CD4-positive, alpha-beta T cell treated with Interleukin-12 subunit alpha and Interleukin-12 subunit beta, for 1 hour (primary cell): ENCODE measurements at regions not wholly inside any gene's neighbourhood (a gene's known extent, or its start where the extent isn't known, plus 50 kb on each side); places are given as distances from the start of the nearest gene placed in this dataset.

Experiments used
- DNase-seq: peaks from one replicate; pipeline ENCODE4 v3.0.0-alpha.2; 2020

GRCh38 chr14:84646786-84647500, 883.0 kb upstream of the FLRT2 start:
- DNase-seq, result no peak

DNA sequence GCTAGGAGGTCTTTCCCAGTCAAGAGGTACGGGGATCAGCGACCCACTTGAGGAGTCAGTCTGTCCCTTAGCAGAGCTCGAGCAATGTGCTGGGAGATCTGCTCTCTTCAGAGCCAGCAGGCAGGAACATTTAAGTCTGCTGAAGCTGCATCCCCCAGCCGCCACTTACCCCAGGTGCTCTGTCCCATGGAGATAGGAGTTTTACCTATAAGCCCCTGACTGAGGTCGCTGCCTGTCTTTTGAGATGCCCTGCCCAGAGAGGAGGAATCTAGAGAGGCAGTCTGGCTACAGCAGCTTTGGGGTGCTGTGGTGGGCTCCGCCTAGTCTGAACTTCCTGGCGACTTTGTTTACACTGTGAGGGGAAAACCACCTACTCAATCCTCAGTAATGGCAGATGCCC, 874.9 kb upstream of the FLRT2 start:
- DNase-seq, result no peak

DNA sequence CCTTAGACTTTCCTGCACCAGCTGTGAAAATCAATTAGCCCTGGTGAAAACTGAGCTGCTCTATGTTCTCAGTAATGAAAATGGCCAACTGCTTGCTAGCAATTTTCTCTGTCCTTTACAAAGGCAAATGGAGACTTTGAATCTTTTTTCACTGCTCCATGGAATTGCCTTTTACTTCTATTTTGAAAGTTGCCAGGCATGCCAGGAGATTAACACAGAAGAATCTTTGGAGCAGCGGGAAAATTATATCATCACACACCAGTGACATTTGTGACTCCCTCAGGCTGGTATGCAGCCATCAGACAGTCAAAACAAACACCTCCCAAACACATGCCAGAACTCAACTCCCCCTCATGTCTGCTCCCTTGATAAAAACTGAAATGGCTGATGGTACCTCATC, 872.0 kb upstream of the FLRT2 start:
- no peak for DNase-seq

GRCh38 chr14:84670796-84671195, 859.1 kb upstream of the FLRT2 start:
- no peak for DNase-seq

GRCh38 chr14:84671776-84672175, 858.2 kb upstream of the FLRT2 start:
- no peak for DNase-seq

- no peak for DNase-seq
These were observed 855.3 kb upstream of the FLRT2 start for GRCh38 chr14:84674636-84675035.

GRCh38 chr14:84686550-84686949, 843.4 kb upstream of the FLRT2 start:
- DNase-seq, result no peak

DNA sequence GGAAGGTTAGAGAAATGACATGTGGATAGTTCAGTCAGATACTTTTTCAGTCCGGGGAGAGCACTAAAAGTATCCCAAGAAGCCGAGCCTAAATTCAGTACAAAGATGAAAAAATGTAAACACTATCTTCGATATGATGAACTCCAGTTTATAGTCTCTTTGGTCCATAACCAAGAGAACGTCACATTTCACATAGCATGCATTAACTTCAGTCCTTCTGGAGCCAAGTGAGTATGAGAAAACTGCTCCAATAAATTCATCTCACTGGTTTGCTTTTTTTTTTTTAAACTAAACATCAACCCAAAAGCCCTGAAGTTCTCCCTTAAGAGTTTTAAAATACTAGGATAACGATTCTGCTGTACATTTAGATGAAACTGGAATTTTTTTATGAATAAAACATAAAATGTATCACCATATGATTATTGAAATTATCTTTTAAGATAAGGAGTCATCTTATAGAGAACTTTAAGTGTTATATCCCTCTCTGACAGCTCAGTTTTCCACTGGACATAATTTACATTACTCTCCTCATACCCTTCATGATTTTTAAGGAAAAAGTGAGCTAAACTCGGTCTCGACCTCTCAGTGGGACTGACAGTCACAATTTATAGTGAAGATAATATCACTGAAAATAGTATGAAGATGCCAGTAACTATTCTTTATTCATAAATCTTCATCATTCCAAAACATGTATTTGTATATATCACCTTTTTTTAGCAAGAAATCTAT, 841.5 kb upstream of the FLRT2 start:
- DNase-seq, result no peak

DNA sequence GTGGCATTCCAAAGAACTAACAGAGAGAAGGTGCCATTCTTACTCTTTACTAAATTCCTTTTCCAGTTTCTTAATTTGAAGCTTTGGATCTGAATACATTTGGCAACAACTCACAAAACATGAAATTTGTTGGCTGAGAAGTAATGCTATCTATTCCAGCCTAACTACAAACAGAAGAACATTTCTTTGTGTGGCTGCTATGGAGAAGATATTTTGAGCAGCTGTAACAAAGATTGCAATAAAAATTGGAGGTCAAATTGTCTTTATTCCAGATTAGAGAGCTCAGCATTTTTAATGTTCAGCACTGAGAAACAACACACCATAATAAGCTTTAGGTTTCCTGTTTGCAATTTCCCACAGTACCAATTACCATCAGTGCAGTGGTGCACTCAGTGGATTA, 835.8 kb upstream of the FLRT2 start:
- no peak for DNase-seq

- DNase-seq, result no peak
These were observed 825.3 kb upstream of the FLRT2 start for GRCh38 chr14:84704601-84705000.

DNA sequence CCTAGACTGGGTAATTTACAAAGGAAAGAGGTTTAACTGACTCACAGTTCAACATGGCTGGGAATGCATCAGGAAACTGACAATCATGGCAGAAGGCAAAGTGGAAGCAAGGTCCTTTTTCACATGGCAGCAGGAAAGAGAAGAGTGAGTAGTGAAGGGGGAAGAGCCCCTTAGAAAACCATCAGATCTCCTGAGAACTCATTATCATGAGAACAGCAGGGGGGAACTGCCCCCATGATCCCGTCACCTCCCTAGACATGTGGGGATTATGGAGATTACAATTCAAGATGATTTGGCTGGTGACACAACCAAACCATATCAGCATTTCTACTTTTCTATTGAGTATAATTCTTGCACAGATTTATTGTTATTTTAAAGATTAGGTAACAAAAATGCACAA, 822.1 kb upstream of the FLRT2 start:
- no peak for DNase-seq

DNA sequence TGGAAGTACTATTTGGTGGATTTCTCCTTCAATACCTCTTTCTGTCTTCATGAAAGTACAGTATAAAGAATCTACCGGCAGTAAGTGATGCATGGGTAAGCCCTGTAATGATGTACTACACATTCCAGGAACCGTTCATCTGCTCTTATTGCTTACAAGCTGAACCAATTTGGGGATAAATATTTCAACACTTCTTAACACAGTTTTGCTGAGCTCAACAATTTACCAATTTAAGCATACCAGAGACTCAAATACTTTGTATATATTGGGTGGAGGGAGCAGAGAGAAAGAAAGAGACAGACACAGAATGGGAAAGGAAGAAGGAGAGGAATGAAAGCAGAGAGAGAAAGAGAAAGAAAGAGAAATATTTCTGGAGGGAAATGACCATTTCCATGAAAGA, 821.1 kb upstream of the FLRT2 start:
- no peak for DNase-seq

DNA sequence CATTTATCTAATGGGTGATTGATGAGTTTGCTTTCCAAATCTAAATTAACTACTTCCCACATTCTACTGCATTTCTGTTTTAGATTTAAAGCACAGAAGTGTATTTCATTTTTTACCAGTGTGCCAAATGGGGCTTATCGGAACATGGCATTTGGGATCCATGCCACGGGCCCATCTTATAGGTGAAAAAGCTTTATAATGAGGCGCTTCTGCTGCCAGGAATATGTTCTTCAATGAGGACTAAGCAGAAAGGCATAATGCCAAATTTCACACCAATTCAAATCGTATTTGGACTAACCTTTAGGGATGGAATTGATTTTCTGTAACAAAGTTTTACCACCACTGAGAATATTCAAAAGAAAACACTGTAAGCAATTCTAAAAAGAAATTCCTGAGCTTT, 803.5 kb upstream of the FLRT2 start:
- DNase-seq, result no peak

DNA sequence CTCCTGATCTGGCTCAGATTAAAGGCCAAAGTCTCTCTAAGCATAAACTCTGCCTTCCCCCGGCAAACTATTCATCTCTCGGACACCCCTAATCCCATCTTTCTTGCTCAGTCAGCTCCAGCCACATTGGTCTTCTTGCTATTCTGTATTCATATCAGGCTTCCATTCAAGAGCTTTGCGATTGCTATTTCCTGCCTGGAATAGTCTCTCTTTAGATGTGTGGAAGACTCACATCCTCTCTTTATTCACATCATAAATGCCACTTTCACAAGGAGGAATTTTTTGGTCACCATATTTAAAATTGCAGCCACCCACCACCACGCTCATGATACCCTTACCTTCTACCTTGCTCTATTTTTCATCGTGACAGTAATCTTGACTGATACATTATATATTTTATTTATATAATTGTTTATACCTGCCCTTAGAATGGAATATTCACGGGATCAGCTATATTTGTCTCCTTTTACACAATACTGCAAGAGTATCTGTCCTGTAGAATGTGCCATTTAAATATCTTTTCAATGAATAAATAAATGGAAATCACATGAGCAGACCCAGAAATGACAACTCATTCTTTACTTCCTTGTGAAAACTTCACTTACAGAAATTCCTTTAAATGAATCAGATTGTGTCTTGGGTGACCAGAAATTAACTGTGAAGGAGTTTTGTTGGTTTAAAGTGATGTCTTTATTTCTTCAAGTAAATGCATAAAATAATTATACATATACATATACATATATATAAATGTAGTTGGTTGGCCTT, 780.6 kb upstream of the FLRT2 start:
- no peak for DNase-seq

DNA sequence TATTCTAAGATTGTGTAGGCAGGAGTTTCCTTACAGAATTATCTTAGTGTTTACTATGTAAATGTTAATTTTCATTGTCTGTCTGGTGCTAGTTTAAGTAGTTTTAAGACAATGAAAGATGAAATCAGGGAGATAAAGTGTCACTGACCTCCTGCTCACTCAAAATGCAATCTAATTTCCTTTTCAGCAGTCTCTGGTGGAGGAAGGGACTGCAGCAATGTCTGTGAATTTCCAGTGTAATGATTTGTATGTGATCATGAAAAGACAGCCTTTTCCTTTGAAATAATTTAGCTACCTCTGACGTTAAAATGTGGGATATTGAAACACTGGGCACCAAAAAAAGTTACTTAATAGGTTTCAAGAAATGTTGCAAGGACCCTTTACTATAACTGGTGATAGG, 779.7 kb upstream of the FLRT2 start:
- DNase-seq, result no peak

- DNase-seq, result no peak
These were observed 779.0 kb upstream of the FLRT2 start for GRCh38 chr14:84750763-84751554.

- DNase-seq, result no peak
These were observed 778.2 kb upstream of the FLRT2 start for GRCh38 chr14:84751745-84752144.

GRCh38 chr14:84760489-84761126, 769.3 kb upstream of the FLRT2 start:
- no peak for DNase-seq

DNA sequence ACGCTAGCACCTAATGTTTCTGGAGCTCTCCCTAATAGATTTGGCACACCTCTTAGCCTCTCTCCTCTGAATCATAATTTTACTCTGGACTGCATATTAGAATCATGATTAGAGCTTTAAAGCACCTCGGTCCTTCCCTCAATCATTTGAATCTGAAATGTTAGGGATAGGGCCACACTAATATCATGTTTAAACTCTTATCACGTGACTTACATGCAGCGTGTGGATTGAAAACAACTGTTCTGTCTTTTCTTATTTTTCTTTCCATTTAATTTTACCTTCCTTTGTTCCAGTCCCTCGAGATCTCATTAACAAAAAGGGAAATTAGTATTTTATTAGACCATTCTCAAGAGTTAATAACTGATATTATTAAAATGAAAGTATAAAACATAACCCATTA, 762.5 kb upstream of the FLRT2 start:
- DNase-seq, result no peak

DNA sequence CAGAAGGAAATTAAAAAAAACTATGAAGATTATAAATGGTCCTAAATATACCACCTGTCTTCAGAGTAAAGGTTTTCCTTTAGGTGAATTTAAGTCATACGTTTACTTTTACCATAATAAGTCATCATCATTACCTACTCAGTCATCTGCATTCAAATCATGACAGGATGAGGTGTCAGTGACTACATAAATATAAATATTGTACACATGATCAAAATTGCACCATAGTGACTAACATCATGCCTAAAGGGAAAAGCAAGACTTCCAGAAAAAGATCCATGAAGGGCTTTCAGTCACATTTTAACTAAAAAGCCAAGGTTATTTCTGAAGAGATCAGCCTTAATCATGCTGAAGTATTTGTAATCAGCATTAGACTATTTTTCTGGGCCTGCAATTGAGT, 759.9 kb upstream of the FLRT2 start:
- no peak for DNase-seq

DNA sequence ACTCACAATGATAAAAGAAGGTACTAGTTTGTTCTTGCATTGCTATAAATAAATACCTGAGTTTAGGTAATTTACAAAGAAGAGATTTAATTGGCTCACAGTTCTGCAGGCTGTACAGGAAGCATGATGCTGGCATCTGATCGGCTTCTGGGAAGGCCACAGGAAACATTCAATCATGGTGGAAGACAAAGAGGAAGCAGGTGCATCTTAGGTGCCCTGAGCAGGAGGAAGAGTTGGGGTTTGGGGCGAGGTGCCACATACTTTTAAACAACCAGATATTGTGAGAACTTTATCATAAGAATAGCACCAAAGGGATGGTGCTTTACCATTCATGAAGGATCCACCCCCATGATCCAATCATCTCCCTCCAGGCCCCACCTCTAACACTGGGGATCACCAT, 752.6 kb upstream of the FLRT2 start:
- no peak for DNase-seq

DNA sequence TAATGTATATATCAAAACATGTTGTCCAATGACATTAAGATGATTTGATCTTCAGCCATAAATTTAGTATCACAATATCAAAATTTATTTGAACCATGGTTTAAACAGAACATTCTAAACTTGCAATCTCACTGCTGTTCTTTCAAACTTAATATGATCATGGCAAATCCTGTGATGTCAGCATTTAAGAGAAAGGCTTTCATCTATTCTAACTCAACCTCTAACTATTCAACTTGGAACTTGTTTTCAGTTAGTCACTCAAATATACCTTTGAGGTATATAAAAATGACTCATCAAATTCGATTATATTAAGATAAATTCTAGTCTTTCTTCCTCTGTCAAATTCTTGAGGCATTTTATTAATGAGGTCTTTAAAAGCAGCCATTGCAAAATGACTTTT, 747.0 kb upstream of the FLRT2 start:
- DNase-seq, result no peak

DNA sequence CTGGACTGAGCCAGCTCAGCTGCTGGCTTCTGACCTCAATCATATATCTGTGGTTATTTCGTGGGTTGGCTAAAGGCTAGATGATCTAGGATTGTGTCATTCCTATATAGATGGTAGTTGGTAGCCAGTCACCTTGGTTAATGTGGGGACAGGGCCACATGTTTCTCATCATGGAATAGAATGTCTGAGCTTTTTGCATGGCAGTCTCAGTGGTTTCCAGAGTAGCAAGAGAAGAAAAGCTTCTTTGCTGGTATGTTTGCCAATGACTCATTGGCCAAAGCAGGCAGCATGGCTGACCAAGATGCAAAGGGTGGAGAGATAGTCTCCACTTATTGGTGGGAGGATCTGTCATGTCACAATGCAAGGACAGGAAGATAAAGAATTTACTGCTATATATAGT, 746.4 kb upstream of the FLRT2 start:
- DNase-seq, result no peak
